ENCODE measurements at regions not wholly inside any gene's neighbourhood (a gene's known extent, or its start where the extent isn't known, plus 50 kb on each side); places are given as distances from the start of the nearest gene placed in this dataset.

DNA sequence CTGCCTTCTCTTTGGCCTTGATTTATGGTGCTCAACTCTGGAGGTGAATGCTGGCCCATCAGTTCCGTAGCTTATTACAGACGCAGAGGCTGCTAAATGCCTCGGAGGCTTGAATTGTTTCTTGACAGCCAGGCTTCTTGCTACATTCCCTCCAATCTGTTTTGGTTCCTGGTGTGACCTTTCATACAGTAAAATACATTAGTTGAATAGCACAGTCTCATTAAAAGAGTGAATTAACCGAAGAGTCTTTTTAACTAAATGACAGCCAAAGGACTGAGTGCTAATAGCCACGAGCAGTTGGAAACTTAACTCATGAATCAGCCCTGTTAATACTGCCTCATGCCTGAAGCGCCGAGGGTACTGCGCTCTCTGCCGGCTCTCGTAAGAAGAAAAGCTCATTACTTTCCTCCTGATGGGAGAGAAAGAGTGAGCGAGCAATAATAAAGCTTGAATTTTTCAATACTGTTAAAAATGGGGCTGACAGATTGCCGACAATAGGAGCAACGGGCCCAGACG, 236.4 kb upstream of the GPR26 start:
- Histone ChIP-seq H3K4me2 (ENCODE audit: insufficient read depth, low read length) (no peak overlapping the region), H4K20me1 (replicated peaks; ENCODE audit: control insufficient read depth, extremely low read depth, insufficient read depth, low read length) (no peaks in the 10 kb centered on the region), H3K4me3 (replicated peaks in 1 of 3; ENCODE audit: insufficient read depth in 1 of 3, low read depth in 1 of 3, low read length in 3 of 3) (no peak overlapping the region), H3K9me1 (replicated peaks; ENCODE audit: control insufficient read depth, extremely low read depth, insufficient read depth, low read length) (no peaks in the 10 kb centered on the region), H2AFZ (ENCODE audit: low read depth, low read length) (no peak overlapping the region), H3K9ac (replicated peaks; ENCODE audit: extremely low read depth, insufficient read depth, low read length) (no peak overlapping the region), H3K9me3 (replicated peaks; ENCODE audit: control insufficient read depth, insufficient read depth, low read length) (no peaks in the 10 kb centered on the region), H3K27ac (ENCODE audit: insufficient read depth, low read depth, low read length) (no peak overlapping the region), H3K36me3 (ENCODE audit: control insufficient read depth in 2 of 2, extremely low read depth in 1 of 2, insufficient read depth in 2 of 2, low read length in 2 of 2) (no peaks in the 10 kb centered on the region), H3K27me3 (ENCODE audit: control insufficient read depth in 2 of 2, insufficient read depth in 2 of 2, low read length in 2 of 2) (no peaks in the 10 kb centered on the region), H3K4me1 (ENCODE audit: control insufficient read depth, extremely low read depth, insufficient read depth, low read length) (no peaks in the 10 kb centered on the region), H3K79me2 (ENCODE audit: control insufficient read depth, insufficient read depth, low read length) (no peaks in the 10 kb centered on the region)
- ChIA-PET CTCF (no interaction called here), POLR2A (no interaction called here)
- FAIRE-seq = no peak
- no peak for DNase-seq (ENCODE audit: low read depth, low spot score)
- intact Hi-C loops (cut with micrococcal nuclease) = no loop called here
- BruUV-seq (replicated peaks) = no TSS peak
- TF ChIP-seq FOS (IDR thresholded peaks at IDR 0.05; ENCODE audit: borderline replicate concordance, insufficient read depth, low read length) (no peak), EZH2 (IDR thresholded peaks at IDR 0.05; ENCODE audit: borderline replicate concordance, low read depth, low read length, severe bottlenecking) (no peak), CTCF (IDR thresholded peaks at IDR 0.05; ENCODE audit: extremely low read depth in 1 of 2, insufficient read depth in 1 of 2, low read depth in 1 of 2, low read length in 2 of 2) (no peak), POLR2A (IDR thresholded peaks at IDR 0.05; ENCODE audit: low read depth, low read length) (no peak), JUN (IDR thresholded peaks at IDR 0.05; ENCODE audit: borderline replicate concordance, insufficient read depth, insufficient read length, low read depth) (no peak), MYC (IDR thresholded peaks at IDR 0.05; ENCODE audit: low read depth, low read length) (no peak), MAX (IDR thresholded peaks at IDR 0.05; ENCODE audit: insufficient read depth, insufficient read length) (no peak), GATA2 (IDR thresholded peaks at IDR 0.05; ENCODE audit: insufficient read depth, insufficient read length, low read depth, low read length) (no peak)
- dilution Hi-C loops (cut with MboI; ENCODE audit: extremely low pct_ligation_motif_present, low sequenced_read_pairs) = no loop called here
